A172 (cell line): ENCODE measurements at regions not wholly inside any gene's neighbourhood (a gene's known extent, or its start where the extent isn't known, plus 50 kb on each side); places are given as distances from the start of the nearest gene placed in this dataset.

Experiments
- DNase-seq: peaks from one replicate; pipeline ENCODE4 v3.0.0-alpha.2; 2015; ENCODE audit warnings: low spot score

DNA sequence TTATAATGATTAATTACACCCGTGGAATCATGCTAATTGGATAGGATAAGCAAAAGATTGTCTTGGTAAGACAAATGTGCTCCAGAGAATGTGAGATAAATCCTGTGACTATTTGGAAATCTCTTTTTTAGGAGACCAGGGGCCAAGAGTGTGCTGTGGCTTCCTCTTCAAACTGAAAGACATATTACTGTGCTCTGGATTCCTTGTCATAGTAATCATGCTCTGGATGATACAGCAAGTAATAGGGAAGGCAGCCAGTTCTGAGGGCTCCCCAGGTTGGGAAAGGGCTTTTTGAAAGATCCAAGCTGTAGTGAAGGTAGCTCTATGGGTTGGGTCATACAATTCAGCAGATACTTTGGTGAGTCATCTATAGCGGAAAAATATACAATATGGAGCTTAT is 600.5 kb downstream of the PCDH18 start:
- DNase-seq, result no peak

DNA sequence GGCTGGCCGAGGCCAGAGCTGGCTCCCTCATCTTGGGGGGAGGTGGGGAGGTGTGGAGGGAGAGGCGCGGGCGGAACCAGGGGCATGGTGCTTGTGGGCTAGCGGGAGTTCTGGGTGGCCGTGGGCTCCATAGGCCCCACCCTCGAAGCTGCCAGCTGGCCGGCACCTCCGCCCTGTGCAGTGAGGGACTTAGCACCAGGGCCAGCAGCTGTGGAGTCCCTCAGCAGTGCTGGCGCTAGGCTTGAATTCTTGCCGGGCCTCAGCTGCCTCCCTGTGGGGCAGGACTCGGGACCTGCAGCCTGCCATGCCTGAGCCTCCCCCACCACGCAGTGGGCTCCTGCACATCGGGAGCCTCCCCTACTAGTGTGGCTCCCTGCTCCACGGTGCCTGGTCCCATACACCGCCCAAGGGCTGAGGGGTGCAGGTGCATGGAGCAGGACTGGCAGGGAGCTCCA is 603.3 kb downstream of the PCDH18 start:
- DNase-seq, result no peak

DNA sequence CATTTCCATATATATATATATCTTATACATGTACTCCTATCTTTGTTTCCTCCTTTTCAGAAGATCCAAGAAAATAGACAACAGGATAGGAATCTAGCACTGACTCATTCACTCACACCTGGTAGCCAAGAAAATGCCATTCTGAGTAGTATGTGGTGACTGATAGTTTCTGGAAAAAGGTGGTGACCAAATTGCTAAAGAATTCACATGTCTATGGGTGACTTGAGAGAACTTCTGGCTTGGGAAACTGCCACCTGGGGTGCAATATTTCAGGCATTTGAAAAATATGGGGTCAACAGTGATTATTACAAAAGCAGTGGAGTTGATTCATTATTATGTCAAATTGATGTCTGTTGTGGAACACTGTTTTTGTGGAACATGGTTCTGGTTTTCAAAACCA is 605.1 kb downstream of the PCDH18 start:
- DNase-seq, result peak; percentile 88

DNA sequence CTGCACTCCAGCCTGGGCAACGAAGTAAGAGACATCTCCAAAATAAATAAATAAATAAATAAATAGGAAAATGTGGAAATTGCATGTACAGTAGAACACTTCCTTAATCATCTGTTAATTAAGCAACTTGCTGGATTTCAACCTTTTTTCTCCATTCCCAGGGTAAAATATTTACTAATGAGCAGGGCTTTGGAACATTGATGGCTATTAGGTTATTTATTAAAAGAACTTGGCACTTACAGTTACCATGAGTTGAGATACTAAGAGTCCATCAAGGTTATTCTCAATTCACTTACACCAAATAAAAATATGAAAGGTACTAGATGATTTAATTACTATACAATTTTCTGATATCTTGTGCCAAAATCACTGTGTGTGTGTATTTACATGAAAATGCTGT is 607.1 kb downstream of the PCDH18 start:
- no peak for DNase-seq

DNA sequence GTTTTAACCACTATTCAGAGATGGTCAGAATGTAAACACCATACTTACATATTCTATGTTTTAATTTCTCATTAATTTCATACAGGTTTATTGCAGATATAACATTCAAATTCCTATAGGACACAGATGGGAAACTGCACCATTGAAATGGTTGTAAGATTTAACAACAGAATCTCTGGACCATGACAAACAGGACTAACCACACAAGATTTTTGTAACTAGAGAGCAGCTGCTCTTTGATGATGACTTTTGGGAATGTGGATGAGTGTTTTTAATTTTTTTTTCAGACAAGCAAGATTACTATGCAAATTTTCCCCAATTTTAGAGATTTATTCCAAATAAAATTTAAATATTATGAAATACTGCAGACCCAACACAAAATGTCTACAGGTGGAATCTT is 610.2 kb downstream of the PCDH18 start:
- DNase-seq, result no peak

DNA sequence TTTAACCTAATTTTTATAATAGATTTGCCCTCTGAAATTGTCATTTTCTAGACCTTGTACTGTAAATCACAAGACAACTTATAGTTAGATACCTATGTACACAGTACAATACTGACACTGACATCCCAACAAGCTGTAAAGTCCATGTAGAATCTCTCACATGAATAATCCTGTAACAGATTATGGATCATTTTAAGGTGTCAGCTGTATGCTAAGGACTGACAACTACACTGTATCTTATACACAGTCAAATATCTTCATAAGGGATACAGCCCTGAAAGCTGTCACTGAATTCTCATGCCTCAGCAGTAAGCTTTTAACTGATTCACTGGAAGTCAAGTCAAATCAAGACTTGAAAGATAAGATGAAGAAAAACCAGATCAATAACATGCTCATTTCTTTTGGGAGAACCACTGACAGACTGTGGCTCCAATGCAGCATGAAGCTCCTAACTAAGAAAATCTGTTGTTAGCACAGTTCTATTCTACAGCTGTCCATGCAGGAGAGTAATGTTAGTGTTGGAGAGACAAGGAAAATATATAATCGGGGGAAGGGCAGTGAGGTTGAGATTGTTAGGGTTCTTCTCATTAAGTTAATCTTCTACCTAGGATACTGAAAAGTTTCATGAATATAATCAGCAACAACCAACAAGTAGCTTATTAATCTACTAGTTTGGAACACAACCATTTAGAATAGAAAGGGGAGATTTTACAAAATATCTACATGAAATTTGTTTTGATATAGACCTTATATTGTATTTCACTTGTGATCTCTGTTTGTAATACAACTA is 612.0 kb downstream of the PCDH18 start:
- DNase-seq, result no peak

DNA sequence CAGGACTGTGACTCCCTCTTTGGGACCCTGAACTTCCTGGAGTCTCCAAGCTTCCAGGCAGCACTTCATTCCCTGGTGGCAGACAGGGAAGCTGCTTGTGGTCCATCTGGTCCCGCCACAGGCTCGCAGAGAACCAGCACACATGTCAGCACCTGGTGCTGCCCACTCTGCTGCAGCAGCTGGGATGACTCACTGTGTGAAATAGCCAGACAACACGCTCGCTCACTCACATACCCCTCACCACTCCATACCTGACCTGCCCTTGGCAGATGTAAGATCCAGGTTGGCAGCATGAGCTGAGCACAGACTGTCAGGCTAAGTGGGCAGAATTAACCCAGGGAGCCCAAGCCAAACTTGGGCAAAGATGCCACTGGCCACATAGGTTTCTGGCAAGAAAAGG is 613.5 kb downstream of the PCDH18 start:
- no peak for DNase-seq

DNA sequence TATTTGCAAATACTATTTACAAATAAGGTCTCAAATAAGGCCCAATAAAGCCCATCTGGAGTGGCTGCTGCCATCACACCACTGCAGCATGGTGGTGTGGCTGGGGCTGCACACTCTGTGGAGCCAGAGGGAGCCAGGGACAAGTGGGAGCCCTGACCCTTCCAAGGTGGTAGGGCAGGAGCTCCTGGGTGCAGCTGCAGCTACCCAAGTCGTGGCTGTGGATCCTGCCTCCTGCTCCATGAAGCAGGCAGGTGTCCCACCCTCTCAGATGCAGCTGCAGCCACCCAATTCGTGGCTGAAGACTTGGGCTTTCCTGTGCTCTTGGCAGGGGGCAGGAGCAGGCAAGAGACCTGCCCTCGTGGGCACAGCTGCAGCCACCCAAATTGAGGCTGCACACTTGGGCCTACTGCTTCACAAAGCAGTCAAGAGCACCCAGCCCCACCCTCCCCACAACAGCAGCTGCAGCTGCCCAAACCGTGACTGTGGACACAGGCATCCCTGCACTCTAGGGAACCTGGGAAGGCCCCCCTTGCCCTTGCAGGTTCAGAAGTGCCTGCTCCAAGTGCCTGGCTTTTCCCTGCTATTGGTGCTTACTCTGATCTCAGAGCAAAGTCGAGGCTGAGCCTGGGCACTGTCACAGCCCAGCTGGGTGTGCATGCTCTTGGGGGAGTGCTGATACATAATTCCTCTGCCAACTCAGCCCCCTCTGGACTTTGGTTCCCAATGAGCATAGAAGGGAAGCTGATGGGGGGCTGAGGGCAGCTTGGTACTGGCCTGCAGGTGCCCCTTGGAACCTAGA is 614.8 kb downstream of the PCDH18 start:
- DNase-seq, result no peak

DNA sequence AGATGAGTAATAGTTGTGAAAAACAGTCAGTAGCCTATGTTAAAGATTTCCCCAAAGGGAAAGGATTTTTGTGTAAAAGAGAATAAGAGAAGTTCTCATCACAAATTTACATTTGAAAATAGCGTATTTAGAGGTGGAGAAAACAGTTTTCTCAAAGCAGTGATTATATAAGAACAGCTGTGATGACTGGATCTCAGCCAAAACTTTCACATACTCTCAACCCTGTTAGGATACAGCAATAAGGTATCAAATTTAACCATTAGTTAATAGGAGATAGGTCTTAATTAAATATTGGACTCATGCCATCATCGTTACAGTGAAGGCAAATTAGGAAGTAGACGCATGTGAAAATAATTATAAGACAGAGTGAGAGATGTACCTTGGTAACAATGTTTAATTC is 622.7 kb downstream of the PCDH18 start:
- no peak for DNase-seq

DNA sequence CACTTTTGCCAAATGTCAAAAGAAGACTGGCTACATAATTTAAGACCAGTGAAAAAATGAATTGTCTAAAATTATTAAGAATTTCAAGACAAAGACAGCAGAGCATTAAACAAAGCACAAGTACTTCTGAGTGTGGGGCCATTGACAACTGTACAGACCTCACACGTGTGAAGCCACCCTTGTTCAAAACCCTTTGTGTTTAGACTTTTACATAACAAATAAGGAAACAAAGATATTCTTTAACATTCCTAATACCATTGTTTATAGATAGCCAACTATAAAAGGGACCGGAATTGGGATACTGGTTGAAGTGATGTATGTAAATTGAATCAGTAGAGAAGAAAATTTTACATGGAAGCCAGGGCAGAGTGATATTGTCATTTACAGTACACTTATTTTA is 624.2 kb downstream of the PCDH18 start:
- DNase-seq, result no peak

DNA sequence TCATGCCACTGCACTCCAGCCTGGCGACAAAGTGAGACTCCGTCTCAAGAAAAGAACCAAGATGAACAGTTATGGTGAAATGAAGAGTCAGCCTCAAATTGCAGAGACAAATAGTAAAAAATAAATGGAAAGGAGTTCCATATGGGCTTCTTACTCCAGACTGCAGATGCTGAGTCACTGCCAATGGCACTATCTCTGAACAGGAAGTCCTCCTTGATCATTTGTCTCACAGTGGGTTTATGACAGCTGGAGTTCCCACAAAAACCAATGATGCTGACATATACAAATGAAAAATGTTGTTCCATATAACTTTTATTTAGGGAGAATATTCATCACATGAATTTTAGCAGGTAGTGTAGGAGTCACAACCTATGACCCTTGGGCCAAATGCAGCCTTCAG is 631.6 kb downstream of the PCDH18 start:
- peak; percentile 52 for DNase-seq

DNA sequence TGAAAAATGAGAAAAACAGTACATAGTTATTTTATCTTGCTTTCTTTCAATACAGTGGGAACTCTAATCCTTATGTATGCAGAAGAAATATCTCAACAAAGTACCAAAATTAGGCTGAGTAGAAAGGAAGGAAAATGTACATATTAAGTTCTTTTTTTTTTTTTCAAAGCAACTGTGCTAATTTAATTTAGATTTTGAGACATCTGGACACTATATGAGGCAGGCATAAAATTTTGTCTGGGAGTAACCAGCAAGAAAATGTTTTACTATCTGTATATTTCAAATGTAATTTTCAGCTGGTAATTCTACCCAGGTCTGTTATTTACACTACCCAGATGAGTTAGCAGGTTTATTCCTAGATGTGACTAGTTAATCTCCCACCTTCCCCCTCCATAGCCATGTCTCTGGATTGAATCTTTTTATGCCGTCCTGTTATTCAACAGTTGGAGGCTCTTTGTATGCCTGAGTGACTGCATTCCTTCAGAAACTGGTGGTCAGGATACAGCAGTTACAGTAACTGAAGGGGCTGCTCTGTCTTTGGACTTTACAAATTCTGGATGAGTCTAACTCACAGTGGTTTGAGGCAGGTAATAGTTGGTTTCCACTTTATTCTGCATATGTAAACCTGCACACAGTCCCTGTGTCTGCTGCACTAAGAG is 633.6 kb downstream of the PCDH18 start:
- no peak for DNase-seq

DNA sequence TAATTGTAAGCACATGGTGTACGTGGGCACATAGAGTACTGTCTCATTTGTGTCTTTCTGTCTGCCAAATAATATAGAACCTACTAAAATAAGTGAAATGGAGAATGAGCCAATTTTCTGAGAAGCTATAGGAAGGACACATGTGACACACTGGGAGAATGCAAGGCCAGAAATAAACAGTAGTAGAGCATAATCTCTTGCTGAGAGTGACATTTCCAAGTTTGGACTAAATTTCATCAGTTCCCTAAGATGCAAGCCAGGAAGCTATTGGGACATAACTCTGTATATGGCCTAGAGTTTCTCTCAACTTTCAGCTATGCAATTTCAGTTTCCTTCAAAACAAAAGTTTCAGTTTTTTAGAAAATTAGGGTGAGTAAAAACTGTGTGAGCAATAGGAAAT is 638.7 kb downstream of the PCDH18 start:
- no peak for DNase-seq

DNA sequence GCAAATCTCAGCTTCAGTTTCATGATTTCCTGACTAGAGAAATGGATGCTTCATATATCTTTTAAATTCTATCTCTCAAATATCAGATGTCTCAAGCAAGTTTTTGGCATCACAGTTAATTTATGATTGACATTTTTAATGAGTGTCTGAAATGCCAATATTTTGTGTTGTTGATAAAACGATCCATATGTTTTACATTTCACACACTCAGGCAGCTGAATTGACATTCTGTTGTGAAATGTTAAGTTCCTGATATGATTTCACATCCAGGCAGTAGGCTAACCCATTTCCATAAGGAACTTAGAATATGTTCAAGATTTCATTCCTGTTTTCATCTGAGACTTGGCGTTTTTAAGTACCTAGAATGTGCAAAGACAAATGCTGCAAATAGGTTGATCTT is 650.6 kb downstream of the PCDH18 start:
- no peak for DNase-seq

DNA sequence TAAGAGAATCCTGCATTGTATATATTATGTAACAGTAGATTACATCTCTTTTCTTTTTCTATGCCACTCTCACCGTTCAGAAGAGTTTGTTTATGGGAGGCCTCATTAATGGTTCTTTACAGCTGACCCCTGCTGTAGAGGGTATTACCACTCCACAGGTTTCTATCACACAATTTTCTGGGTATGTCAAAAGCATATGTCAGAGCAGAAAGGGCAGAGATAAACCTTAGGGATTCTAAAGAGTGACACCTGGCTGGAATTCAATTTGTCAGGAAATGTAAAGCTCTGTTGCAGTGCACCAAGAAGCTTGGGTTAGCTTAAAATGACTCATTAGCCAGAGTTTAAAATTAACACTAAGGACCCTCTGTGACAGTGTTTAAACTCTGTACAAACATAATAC is 658.7 kb downstream of the PCDH18 start:
- no peak for DNase-seq

DNA sequence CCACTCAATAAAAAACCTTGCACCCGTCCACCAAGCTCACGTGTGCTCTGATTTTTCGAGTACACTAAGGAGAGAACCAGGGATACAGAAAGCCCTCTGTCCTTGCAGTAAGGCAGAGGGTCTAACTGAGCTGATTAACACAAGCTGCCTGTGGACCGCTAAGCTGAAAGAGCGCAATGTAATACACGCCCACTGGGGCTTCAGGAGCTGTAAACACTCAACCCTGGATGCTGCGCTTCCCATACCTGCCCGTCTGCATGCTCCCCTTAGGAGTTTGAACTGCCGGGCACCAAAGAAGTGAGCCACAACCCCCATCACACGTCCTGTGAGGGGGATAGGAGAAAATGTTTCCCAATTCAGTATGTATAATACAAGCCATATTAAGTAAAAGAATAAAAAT is 664.8 kb downstream of the PCDH18 start:
- no peak for DNase-seq

DNA sequence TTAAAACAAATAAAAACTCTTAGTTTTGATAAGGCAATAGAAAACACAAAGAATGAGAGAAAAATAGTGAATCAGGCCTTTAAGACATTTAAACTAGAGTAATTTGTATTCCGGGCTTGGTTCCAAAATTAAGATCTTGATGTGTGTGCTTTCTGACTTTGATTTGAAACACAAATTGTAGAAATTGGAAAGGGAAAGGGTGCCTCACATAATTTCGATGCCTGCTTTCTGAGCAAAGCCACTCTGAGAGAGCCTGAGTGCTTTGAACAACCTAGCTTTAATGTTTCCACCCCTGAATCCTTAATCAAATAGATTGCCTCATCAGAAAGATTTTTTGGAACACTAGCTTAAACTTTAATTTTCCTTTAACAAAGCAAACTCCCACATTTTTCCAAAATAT is 666.8 kb downstream of the PCDH18 start:
- DNase-seq, result no peak

DNA sequence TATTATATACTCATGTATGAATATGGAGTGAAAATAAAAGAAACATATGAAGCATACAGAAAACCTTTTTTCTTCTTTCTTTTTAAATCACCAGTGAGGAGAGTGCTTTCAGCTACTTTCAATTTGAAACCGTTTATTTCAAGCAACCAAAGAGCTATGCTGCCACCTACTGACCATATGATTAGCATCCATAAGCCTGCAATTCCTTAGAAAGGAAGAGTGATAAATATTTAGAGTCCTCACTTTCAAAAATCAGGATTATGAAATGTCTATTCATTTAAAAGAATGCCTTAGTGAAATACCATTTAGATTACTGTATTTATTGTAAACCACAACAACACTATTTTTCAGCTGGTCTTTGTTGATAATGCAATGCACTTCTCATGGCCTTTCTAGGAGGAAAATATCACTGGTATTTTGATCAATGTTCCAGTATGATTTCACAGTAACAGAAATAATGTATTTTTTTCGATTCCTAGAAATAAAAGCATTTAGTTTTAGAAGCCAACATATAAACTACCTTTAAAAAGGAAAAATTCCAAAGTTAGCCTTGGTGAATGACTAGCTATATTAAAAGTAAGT is 667.6 kb downstream of the PCDH18 start:
- DNase-seq, result peak; percentile 71

DNA sequence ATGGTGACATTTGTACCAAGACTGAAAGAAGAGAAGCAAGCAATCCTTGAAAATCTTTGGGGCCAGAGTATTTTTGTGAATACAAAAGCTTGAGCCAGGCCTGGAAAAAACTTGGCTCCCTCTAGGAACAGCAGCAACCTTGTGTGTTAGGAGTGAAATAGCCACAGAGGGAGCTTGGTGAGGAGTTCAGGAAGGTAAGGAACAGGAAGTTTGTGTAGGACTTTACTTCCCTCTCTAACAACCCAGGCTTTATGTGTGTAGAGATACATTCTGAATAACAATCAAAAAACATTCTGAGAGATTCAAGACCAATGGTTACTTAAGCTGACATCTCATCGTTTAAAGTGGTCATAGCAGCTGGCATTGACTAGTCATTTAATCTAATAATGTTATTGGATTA is 668.5 kb downstream of the PCDH18 start:
- DNase-seq, result no peak

DNA sequence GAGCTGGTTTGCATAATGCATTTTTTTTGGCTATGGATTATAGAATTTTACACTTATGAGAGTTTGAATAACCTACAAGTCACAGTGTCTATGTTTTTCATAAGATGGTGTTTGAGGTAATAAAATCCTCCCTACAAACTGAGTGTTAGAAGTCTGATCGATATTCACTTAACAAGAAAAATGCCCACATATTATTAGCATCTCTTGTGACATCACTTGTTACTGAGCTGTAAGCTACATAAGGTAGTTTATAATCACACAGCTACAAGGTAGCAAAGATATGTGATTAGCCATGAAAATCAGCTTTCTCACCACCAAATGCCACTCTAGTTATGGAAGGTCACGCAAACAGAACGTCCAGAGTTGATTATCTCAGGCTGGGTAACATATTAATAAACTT is 669.6 kb downstream of the PCDH18 start:
- no peak for DNase-seq

DNA sequence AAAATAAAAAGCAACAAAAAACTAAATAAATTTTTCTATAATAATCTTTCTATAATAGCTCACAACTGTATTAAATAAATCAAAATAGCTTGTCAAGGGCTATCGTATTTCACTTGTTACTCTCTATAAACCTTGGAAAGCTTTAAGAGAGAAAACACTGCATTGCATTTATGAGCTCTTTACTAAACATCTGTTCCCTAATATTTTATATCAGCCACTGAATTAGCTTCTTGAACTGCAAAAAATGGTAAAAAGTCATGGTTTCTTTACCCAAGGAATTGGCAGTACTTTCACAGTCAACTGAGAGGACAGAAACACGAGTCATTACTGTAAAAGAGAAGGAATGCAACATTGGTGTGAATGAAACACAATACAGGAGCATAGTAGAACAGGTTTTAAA is 671.2 kb downstream of the PCDH18 start:
- no peak for DNase-seq

DNA sequence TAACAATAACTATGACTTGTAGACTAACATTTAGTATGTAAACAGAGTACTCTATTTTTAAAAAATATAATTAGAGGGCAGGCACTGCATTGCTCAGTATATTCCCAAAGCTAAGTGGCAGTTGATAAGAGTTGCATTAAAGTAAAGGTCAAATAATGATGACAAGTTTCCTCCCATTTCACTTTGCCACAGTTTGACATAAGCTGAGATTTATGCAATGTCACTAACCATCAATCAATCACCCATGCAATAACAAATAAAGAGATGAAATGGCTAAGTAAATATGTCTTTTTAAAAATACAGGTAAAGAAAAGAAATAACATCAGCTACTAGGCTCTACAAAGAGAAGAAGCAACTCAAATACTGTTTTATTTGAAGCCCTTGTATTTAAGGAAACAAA is 673.4 kb downstream of the PCDH18 start:
- DNase-seq, result no peak
